ENCODE measurements at regions not wholly inside any gene's neighbourhood (a gene's known extent, or its start where the extent isn't known, plus 50 kb on each side); places are given as distances from the start of the nearest gene placed in this dataset.

GRCh38 chr16:54431997-54432896 is 145.7 kb upstream of the IRX3 start:
- peaks cover 10% of the 10 kb centered on the region for H3K27me3 ChIP-seq (ENCODE audit: low read depth)
- no peak for DNase-seq
- intact Hi-C loops (cut with micrococcal nuclease), result no loop called here
- H3K4me1 ChIP-seq, result no peaks in the 10 kb centered on the region
- H3K36me3 ChIP-seq, result no peaks in the 10 kb centered on the region
- H3K9me3 ChIP-seq (replicated peaks), result peaks cover 23% of the 10 kb centered on the region
- H3K4me3 ChIP-seq, result no peak overlapping the region
- H3K27ac ChIP-seq (replicated peaks), result no peak overlapping the region
- no peak for TF ChIP-seq CTCF (IDR thresholded peaks at IDR 0.05; ENCODE audit: borderline replicate concordance)

- no peak for TF ChIP-seq CTCF (IDR thresholded peaks at IDR 0.05; ENCODE audit: borderline replicate concordance)
- no peak for DNase-seq
- no peak overlapping the region for H3K4me3 ChIP-seq
- H3K4me1 ChIP-seq, result no peaks in the 10 kb centered on the region
- H3K36me3 ChIP-seq, result no peaks in the 10 kb centered on the region
- H3K9me3 ChIP-seq (replicated peaks), result peaks cover 23% of the 10 kb centered on the region
- intact Hi-C loops (cut with micrococcal nuclease), result no loop called here
- no peak overlapping the region for H3K27ac ChIP-seq (replicated peaks)
- H3K27me3 ChIP-seq (ENCODE audit: low read depth), result peaks cover 10% of the 10 kb centered on the region
Measured at GRCh38 chr16:54431041-54431996, 144.7 kb upstream of the IRX3 start.

- no peak for DNase-seq
- Histone ChIP-seq H3K36me3 (no peaks in the 10 kb centered on the region), H3K9me3 (replicated peaks) (peaks cover 23% of the 10 kb centered on the region), H3K27ac (replicated peaks) (no peak overlapping the region), H3K27me3 (ENCODE audit: low read depth) (peaks cover 10% of the 10 kb centered on the region), H3K4me3 (no peak overlapping the region), H3K4me1 (no peaks in the 10 kb centered on the region)
- TF ChIP-seq CTCF (IDR thresholded peaks at IDR 0.05; ENCODE audit: borderline replicate concordance), result no peak
- intact Hi-C loops (cut with micrococcal nuclease), result no loop called here
Measured at GRCh38 chr16:54430491-54431030, 144.0 kb upstream of the IRX3 start.

- intact Hi-C loops (cut with micrococcal nuclease), result no loop called here
Measured at GRCh38 chr16:54429029-54429428, 142.4 kb upstream of the IRX3 start.

More at GRCh38 chr16:54429029-54429428, 142.4 kb upstream of the IRX3 start:
- Histone ChIP-seq H3K27ac (replicated peaks) (no peak overlapping the region), H3K4me1 (no peaks in the 10 kb centered on the region), H3K36me3 (no peaks in the 10 kb centered on the region), H3K4me3 (no peak overlapping the region), H3K9me3 (replicated peaks) (peaks cover 16% of the 10 kb centered on the region), H3K27me3 (ENCODE audit: low read depth) (peaks cover 10% of the 10 kb centered on the region)
- no peak for TF ChIP-seq CTCF (IDR thresholded peaks at IDR 0.05; ENCODE audit: borderline replicate concordance)
- DNase-seq, result no peak
